SJSA1 (cell line): ENCODE measurements at regions not wholly inside any gene's neighbourhood (a gene's known extent, or its start where the extent isn't known, plus 50 kb on each side); places are given as distances from the start of the nearest gene placed in this dataset.

Experiments used
- DNase-seq, 2 experiments: peaks; one replicate each; pipeline ENCODE4 v3.0.0-alpha.2; 2015 to 2020; ENCODE audit warnings: low spot score in 2 of 2, low read depth in 1 of 2
- H3K27ac ChIP-seq: fragments of 250-450 bp; sonication (Bioruptor Pico); 2 replicates; pipeline ENCODE4 v1.5.1; 2020; ENCODE audit warnings: mild to moderate bottlenecking, moderate library complexity
- H3K27me3 ChIP-seq: fragments of 250-450 bp; sonication (Bioruptor Pico); replicated peaks from 2 replicates; pipeline ENCODE4 v1.5.1; 2020; ENCODE audit warnings: mild to moderate bottlenecking, moderate library complexity
- H3K36me3 ChIP-seq: fragments of 250-450 bp; sonication (Bioruptor Pico); 2 replicates; pipeline ENCODE4 v1.5.1; 2020; ENCODE audit warnings: mild to moderate bottlenecking
- H3K4me1 ChIP-seq: fragments of 250-450 bp; sonication (Bioruptor Pico); replicated peaks from 2 replicates; pipeline ENCODE4 v1.6.1; 2021; ENCODE audit warnings: mild to moderate bottlenecking
- H3K4me3 ChIP-seq: fragments of 250-450 bp; sonication (Bioruptor Pico); 2 replicates; pipeline ENCODE4 v1.5.1; 2020; ENCODE audit warnings: mild to moderate bottlenecking
- H3K9me3 ChIP-seq: fragments of 250-450 bp; sonication (Bioruptor Pico); replicated peaks from 2 replicates; pipeline ENCODE4 v1.5.1; 2020; ENCODE audit warnings: mild to moderate bottlenecking

- no peak for DNase-seq
- no peak overlapping the region for H3K27ac ChIP-seq
- peaks cover 3% of the 10 kb centered on the region; the same call in 1 of the 2 replicates for H3K9me3 ChIP-seq
- no peaks in the 10 kb centered on the region for H3K27me3 ChIP-seq
- no peaks in the 10 kb centered on the region for H3K4me1 ChIP-seq
- no peak overlapping the region for H3K4me3 ChIP-seq
- H3K36me3 ChIP-seq = no peaks in the 10 kb centered on the region
Observed at GRCh38 chr2:239905884-239906654, 119.1 kb downstream of the NDUFA10 start.

- no peak overlapping the region for H3K27ac ChIP-seq
- no peaks in the 10 kb centered on the region for H3K36me3 ChIP-seq
Observed at GRCh38 chr2:239905306-239905705, 119.8 kb downstream of the NDUFA10 start.

GRCh38 chr2:239904496-239904895 is 120.6 kb downstream of the NDUFA10 start:
- Histone ChIP-seq H3K27me3 (no peaks in the 10 kb centered on the region), H3K9me3 (peaks cover 3% of the 10 kb centered on the region; the same call in 1 of the 2 replicates), H3K27ac (no peak overlapping the region), H3K36me3 (no peaks in the 10 kb centered on the region), H3K4me1 (no peaks in the 10 kb centered on the region), H3K4me3 (no peak overlapping the region)
- no peak for DNase-seq

More at GRCh38 chr2:239905306-239905705, 119.8 kb downstream of the NDUFA10 start:
- no peaks in the 10 kb centered on the region for H3K4me1 ChIP-seq
- H3K27me3 ChIP-seq = no peaks in the 10 kb centered on the region
- peaks cover 3% of the 10 kb centered on the region; the same call in 1 of the 2 replicates for H3K9me3 ChIP-seq
- DNase-seq = no peak
- no peak overlapping the region for H3K4me3 ChIP-seq

- Histone ChIP-seq H3K27me3 (no peaks in the 10 kb centered on the region), H3K27ac (no peak overlapping the region), H3K4me1 (no peaks in the 10 kb centered on the region), H3K4me3 (no peak overlapping the region), H3K36me3 (no peaks in the 10 kb centered on the region), H3K9me3 (peaks cover 3% of the 10 kb centered on the region; the same call in 1 of the 2 replicates)
- no peak for DNase-seq
Observed at GRCh38 chr2:239903803-239904202, 121.3 kb downstream of the NDUFA10 start.

- Histone ChIP-seq H3K4me1 (no peaks in the 10 kb centered on the region), H3K9me3 (peaks cover 3% of the 10 kb centered on the region; the same call in 1 of the 2 replicates), H3K4me3 (no peak overlapping the region), H3K27ac (no peak overlapping the region), H3K36me3 (no peaks in the 10 kb centered on the region), H3K27me3 (no peaks in the 10 kb centered on the region)
- DNase-seq = no peak
Observed at GRCh38 chr2:239903210-239903609, 121.9 kb downstream of the NDUFA10 start.

GRCh38 chr2:239902749-239903201 is 122.4 kb downstream of the NDUFA10 start:
- Histone ChIP-seq H3K27me3 (no peaks in the 10 kb centered on the region), H3K9me3 (peaks cover 3% of the 10 kb centered on the region; the same call in 1 of the 2 replicates), H3K27ac (no peak overlapping the region), H3K36me3 (no peaks in the 10 kb centered on the region), H3K4me3 (no peak overlapping the region), H3K4me1 (no peaks in the 10 kb centered on the region)
- DNase-seq = no peak

GRCh38 chr2:239898292-239898925 is 126.7 kb downstream of the NDUFA10 start:
- Histone ChIP-seq H3K27me3 (peaks cover 8% of the 10 kb centered on the region), H3K36me3 (no peaks in the 10 kb centered on the region), H3K9me3 (no peaks in the 10 kb centered on the region), H3K4me3 (no peak overlapping the region), H3K4me1 (no peaks in the 10 kb centered on the region), H3K27ac (no peak overlapping the region)
- DNase-seq = no peak

GRCh38 chr2:239897596-239898235 is 127.4 kb downstream of the NDUFA10 start:
- Histone ChIP-seq H3K4me3 (no peak overlapping the region), H3K27ac (no peak overlapping the region), H3K27me3 (peaks cover 8% of the 10 kb centered on the region), H3K9me3 (no peaks in the 10 kb centered on the region), H3K4me1 (no peaks in the 10 kb centered on the region), H3K36me3 (no peaks in the 10 kb centered on the region)
- DNase-seq = no peak

GRCh38 chr2:239896075-239896474 is 129.1 kb downstream of the NDUFA10 start:
- H3K27ac ChIP-seq = no peak overlapping the region
- H3K27me3 ChIP-seq = peaks cover 8% of the 10 kb centered on the region
- H3K36me3 ChIP-seq = no peaks in the 10 kb centered on the region
- H3K9me3 ChIP-seq = no peaks in the 10 kb centered on the region; the same call in 1 of the 2 replicates
- no peak overlapping the region for H3K4me3 ChIP-seq
- no peaks in the 10 kb centered on the region for H3K4me1 ChIP-seq
- DNase-seq = no peak

GRCh38 chr2:239895669-239896068 is 129.5 kb downstream of the NDUFA10 start:
- Histone ChIP-seq H3K4me3 (no peak overlapping the region), H3K36me3 (no peaks in the 10 kb centered on the region), H3K9me3 (no peaks in the 10 kb centered on the region; the same call in 1 of the 2 replicates), H3K27ac (no peak overlapping the region), H3K27me3 (peaks cover 8% of the 10 kb centered on the region), H3K4me1 (no peaks in the 10 kb centered on the region)
- no peak for DNase-seq

GRCh38 chr2:239895116-239895515 is 130.0 kb downstream of the NDUFA10 start:
- H3K27me3 ChIP-seq = peaks cover 8% of the 10 kb centered on the region
- H3K4me1 ChIP-seq = no peaks in the 10 kb centered on the region
- no peaks in the 10 kb centered on the region; the same call in 1 of the 2 replicates for H3K9me3 ChIP-seq
- DNase-seq = no peak
- no peak overlapping the region for H3K4me3 ChIP-seq
- no peaks in the 10 kb centered on the region for H3K36me3 ChIP-seq
- H3K27ac ChIP-seq = no peak overlapping the region

- Histone ChIP-seq H3K9me3 (no peaks in the 10 kb centered on the region; the same call in 1 of the 2 replicates), H3K27ac (no peak overlapping the region), H3K36me3 (no peaks in the 10 kb centered on the region), H3K4me3 (no peak overlapping the region), H3K27me3 (peaks cover 8% of the 10 kb centered on the region), H3K4me1 (no peaks in the 10 kb centered on the region)
- DNase-seq = no peak
Observed at GRCh38 chr2:239894276-239894675, 130.9 kb downstream of the NDUFA10 start.

GRCh38 chr2:239893236-239893515 is 132.0 kb downstream of the NDUFA10 start:
- no peak overlapping the region for H3K27ac ChIP-seq
- no peak for DNase-seq
- H3K27me3 ChIP-seq = peaks cover 8% of the 10 kb centered on the region
- no peaks in the 10 kb centered on the region for H3K4me1 ChIP-seq
- H3K9me3 ChIP-seq = no peaks in the 10 kb centered on the region; the same call in 1 of the 2 replicates
- no peak overlapping the region for H3K4me3 ChIP-seq
- H3K36me3 ChIP-seq = no peaks in the 10 kb centered on the region
